ENCODE measurements at regions not wholly inside any gene's neighbourhood (a gene's known extent, or its start where the extent isn't known, plus 50 kb on each side); places are given as distances from the start of the nearest gene placed in this dataset.
"Not testable (repeated sequence)": the region's sequence is repeated elsewhere in the genome, so short reads cannot be mapped to it uniquely, and the experiment has no call there.

DNA sequence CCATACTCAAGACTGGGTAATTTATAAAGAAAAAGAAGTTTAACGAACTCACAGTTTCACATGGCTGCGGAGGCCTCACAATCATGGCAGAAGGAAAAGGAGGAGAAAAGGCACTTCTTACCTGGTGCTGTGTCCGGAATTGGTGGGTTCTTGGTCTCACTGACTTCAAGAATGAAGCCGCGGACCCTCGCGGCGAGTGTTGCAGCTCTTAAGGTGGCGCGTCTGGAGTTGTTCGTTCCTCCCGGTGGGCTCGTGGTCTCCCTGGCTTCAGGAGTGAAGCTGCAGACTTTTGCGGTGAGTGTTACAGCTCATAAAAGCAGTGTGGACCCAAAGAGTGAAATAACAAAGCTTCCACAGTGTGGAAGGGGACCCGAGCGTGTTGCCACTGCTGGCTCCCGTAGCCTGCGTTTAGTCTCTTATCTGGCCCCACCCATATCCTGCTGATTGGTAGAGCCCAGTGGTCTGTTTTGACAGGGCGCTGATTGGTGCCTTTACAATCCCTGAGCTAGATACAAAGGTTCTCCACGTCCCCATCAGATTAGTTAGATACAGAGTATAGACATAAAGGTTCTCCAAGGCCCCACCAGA, 846.0 kb downstream of the CDH18 start:
- H3K79me1 ChIP-seq (ENCODE audit: low read depth, low read length); H3K27ac ChIP-seq (ENCODE audit: low read depth, low read length); H2AK5ac ChIP-seq (ENCODE audit: low read depth, low read length); CTCF ChIA-PET (ENCODE audit: partially characterized antibody); H3K4ac ChIP-seq (replicated peaks; ENCODE audit: insufficient read length, low read depth, low read length); H2BK120ac ChIP-seq (replicated peaks; ENCODE audit: low read depth, low read length); H2BK15ac ChIP-seq (ENCODE audit: low read length); H2AFZ ChIP-seq (ENCODE audit: low read length); H3K36me3 ChIP-seq (ENCODE audit: control insufficient read depth in 2 of 4, insufficient read depth in 4 of 4, low read length in 3 of 4); H3K23ac ChIP-seq (ENCODE audit: insufficient read length); FAIRE-seq; H4K8ac ChIP-seq (ENCODE audit: extremely low read depth, insufficient read depth, low read length); H3K4me2 ChIP-seq (ENCODE audit: insufficient read depth in 1 of 2, low read depth in 2 of 2, low read length in 2 of 2); H3K18ac ChIP-seq (ENCODE audit: extremely low read depth, low read length); H4K91ac ChIP-seq (replicated peaks; ENCODE audit: insufficient read length, low read length); H3K23me2 ChIP-seq (ENCODE audit: low read depth, low read length); POLR2A ChIA-PET (ENCODE audit: partially characterized antibody); H3K9me3 ChIP-seq (ENCODE audit: insufficient read depth in 2 of 2, low read depth in 1 of 2, low read length in 1 of 2); H3K27me3 ChIP-seq (replicated peaks in 1 of 4; ENCODE audit: control insufficient read depth in 3 of 4, extremely low read depth in 1 of 4, insufficient read depth in 3 of 4, low read length in 3 of 4); H2BK5ac ChIP-seq (ENCODE audit: low read depth, low read length); H4K5ac ChIP-seq (ENCODE audit: insufficient read length, low read depth, low read length); H3K4me1 ChIP-seq (replicated peaks in 1 of 4; ENCODE audit: control insufficient read depth in 3 of 4, insufficient read depth in 4 of 4, low read length in 3 of 4); H3K79me2 ChIP-seq (ENCODE audit: control insufficient read depth in 1 of 2, insufficient read depth in 2 of 2, low read length in 2 of 2); H2BK12ac ChIP-seq (ENCODE audit: low read depth, low read length); DNase-seq (ENCODE audit: low read depth in 1 of 2, low spot score in 2 of 2); H3K14ac ChIP-seq (ENCODE audit: insufficient read length); H3K9ac ChIP-seq (replicated peaks in 1 of 4; ENCODE audit: extremely low read depth in 1 of 4, low read depth in 3 of 4, low read length in 3 of 4); H3K4me3 ChIP-seq (ENCODE audit: extremely low read depth in 1 of 4, insufficient read depth in 2 of 4, low read depth in 3 of 4, low read length in 4 of 4); H4K20me1 ChIP-seq (replicated peaks in 1 of 2; ENCODE audit: control insufficient read depth in 1 of 2, insufficient read depth in 2 of 2, low read length in 2 of 2); H3K56ac ChIP-seq (replicated peaks; ENCODE audit: insufficient read length, low read depth, low read length); H2BK20ac ChIP-seq (ENCODE audit: low read length): not testable (repeated sequence)
- WGBS, 2 experiments (ENCODE audit: extremely low coverage in 1 of 2, insufficient coverage in 1 of 2, insufficient read length in 1 of 2, insufficient replicate concordance in 2 of 2, low coverage in 1 of 2, low lambda C conversion rate in 2 of 2, missing lambda C conversion rate in 1 of 2), result 95% methylated on average over 20 of the region's 20 CpGs; no CpG with 5 or more reads in 1 of the 2 experiments

DNA sequence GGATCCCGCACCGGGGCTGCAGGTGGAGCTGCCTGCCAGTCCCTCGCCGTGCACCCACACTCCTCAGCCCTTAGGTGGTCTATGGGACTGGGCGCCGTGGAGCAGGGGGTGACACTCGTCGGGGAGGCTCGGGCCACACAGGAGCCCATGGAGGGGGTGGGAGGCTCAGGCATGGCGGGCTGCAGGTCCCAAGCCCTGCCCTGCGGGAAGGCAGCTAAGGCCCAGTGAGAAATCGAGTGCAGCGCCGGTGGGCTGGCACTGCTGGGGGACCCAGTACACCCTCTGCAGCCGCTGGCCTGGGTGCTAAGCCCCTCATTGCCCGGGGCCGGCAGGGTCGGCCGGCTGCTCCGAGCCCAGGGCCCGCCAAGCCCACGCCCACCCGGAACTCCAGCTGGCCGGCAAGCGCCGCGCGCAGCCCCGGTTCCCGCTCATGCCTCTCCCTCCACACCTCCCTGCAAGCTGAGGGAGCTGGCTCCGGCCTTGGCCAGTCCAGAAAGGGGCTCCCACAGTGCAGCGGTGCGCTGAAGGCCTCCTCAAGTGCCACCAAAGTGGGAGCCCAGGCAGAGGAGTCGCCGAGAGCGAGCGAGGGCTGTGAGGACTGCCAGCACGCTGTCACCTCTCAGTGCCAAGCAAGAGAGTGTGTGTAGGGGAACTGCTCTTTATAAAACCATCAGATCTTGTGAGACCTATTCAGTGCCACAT, 845.1 kb downstream of the CDH18 start:
- H3K9me3 ChIP-seq (ENCODE audit: insufficient read depth in 2 of 2, low read depth in 1 of 2, low read length in 1 of 2); H4K8ac ChIP-seq (ENCODE audit: extremely low read depth, insufficient read depth, low read length); DNase-seq (ENCODE audit: low read depth in 1 of 2, low spot score in 2 of 2); H2AFZ ChIP-seq (ENCODE audit: low read length); H3K56ac ChIP-seq (replicated peaks; ENCODE audit: insufficient read length, low read depth, low read length); H3K4me3 ChIP-seq (ENCODE audit: extremely low read depth in 1 of 4, insufficient read depth in 2 of 4, low read depth in 3 of 4, low read length in 4 of 4); H3K4me2 ChIP-seq (ENCODE audit: insufficient read depth in 1 of 2, low read depth in 2 of 2, low read length in 2 of 2); H3K23me2 ChIP-seq (ENCODE audit: low read depth, low read length); H2BK5ac ChIP-seq (ENCODE audit: low read depth, low read length); FAIRE-seq; POLR2A ChIA-PET (ENCODE audit: partially characterized antibody); H3K4ac ChIP-seq (replicated peaks; ENCODE audit: insufficient read length, low read depth, low read length); H3K9ac ChIP-seq (replicated peaks in 1 of 4; ENCODE audit: extremely low read depth in 1 of 4, low read depth in 3 of 4, low read length in 3 of 4); H2AK5ac ChIP-seq (ENCODE audit: low read depth, low read length); H2BK20ac ChIP-seq (ENCODE audit: low read length); H2BK15ac ChIP-seq (ENCODE audit: low read length); H3K23ac ChIP-seq (ENCODE audit: insufficient read length); H4K91ac ChIP-seq (replicated peaks; ENCODE audit: insufficient read length, low read length); H3K27me3 ChIP-seq (replicated peaks in 1 of 4; ENCODE audit: control insufficient read depth in 3 of 4, extremely low read depth in 1 of 4, insufficient read depth in 3 of 4, low read length in 3 of 4); H3K79me2 ChIP-seq (ENCODE audit: control insufficient read depth in 1 of 2, insufficient read depth in 2 of 2, low read length in 2 of 2); H4K5ac ChIP-seq (ENCODE audit: insufficient read length, low read depth, low read length); H2BK120ac ChIP-seq (replicated peaks; ENCODE audit: low read depth, low read length); H4K20me1 ChIP-seq (replicated peaks in 1 of 2; ENCODE audit: control insufficient read depth in 1 of 2, insufficient read depth in 2 of 2, low read length in 2 of 2); H3K36me3 ChIP-seq (ENCODE audit: control insufficient read depth in 2 of 4, insufficient read depth in 4 of 4, low read length in 3 of 4); H3K79me1 ChIP-seq (ENCODE audit: low read depth, low read length); H3K4me1 ChIP-seq (replicated peaks in 1 of 4; ENCODE audit: control insufficient read depth in 3 of 4, insufficient read depth in 4 of 4, low read length in 3 of 4); H3K18ac ChIP-seq (ENCODE audit: extremely low read depth, low read length); H3K27ac ChIP-seq (ENCODE audit: low read depth, low read length); CTCF ChIA-PET (ENCODE audit: partially characterized antibody); H3K14ac ChIP-seq (ENCODE audit: insufficient read length); H2BK12ac ChIP-seq (ENCODE audit: low read depth, low read length): not testable (repeated sequence)
- WGBS, 2 experiments (ENCODE audit: extremely low coverage in 1 of 2, insufficient coverage in 1 of 2, insufficient read length in 1 of 2, insufficient replicate concordance in 2 of 2, low coverage in 1 of 2, low lambda C conversion rate in 2 of 2, missing lambda C conversion rate in 1 of 2), result 90% methylated on average over 34 of the region's 38 CpGs; no CpG with 5 or more reads in 1 of the 2 experiments

Measured in H1 (cell line).